ENCODE measurements at regions not wholly inside any gene's neighbourhood (a gene's known extent, or its start where the extent isn't known, plus 50 kb on each side); places are given as distances from the start of the nearest gene placed in this dataset.

DNA sequence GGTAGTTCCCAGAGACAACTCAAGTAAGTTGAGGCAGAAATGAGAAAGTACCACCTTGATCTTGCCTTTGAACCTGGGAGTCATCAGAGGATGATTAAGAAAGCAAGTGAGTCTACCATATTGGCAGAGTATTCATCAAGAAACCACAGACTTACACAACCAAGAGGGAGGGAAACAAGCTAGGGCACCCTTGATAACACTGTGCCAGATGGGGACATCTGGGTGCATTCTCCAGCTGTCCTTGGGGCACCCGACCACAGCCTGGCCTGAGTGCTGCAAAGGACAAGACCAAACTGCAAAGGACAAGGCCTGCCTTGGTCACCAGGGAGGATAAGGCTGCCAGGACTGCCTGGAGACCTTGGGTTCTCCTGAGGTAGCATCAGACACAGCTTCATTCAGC, 553.6 kb downstream of the EPHB1 start:
- no peak for TF ChIP-seq EZH2phosphoT487 (IDR thresholded peaks at IDR 0.05; ENCODE audit: low read depth)
- no peak for TF ChIP-seq CTCF (IDR thresholded peaks at IDR 0.05; ENCODE audit: low read depth, low read length)
